ENCODE measurements at regions not wholly inside any gene's neighbourhood (a gene's known extent, or its start where the extent isn't known, plus 50 kb on each side); places are given as distances from the start of the nearest gene placed in this dataset.

GRCh38 chr4:12447451-12447850 lies 1018.8 kb upstream of the HS3ST1 start:
- CTCF ChIA-PET: no interaction called here
- no peak overlapping the region for H4K91ac ChIP-seq (ENCODE audit: insufficient read depth, low read depth, low read length)
- H3K9ac ChIP-seq (ENCODE audit: low read depth, low read length): no peak overlapping the region
- intact Hi-C loops (cut with micrococcal nuclease): no loop called here
- no peak overlapping the region for H2AK5ac ChIP-seq (ENCODE audit: low read depth, low read length)
- H3K9me1 ChIP-seq (ENCODE audit: insufficient read depth, low read length): no peaks in the 10 kb centered on the region
- DNase-seq (no peak), ATAC-seq (ENCODE audit: low read depth) (no peak)
- H3K4me3 ChIP-seq (ENCODE audit: insufficient read depth, low read depth, low read length): no peak overlapping the region
- no peak overlapping the region for H2AFZ ChIP-seq (replicated peaks; ENCODE audit: low read length, poor library complexity)
- H3K4me2 ChIP-seq (ENCODE audit: low read depth, low read length): no peak overlapping the region
- no peaks in the 10 kb centered on the region for H3K79me1 ChIP-seq (ENCODE audit: low read depth in 1 of 2, low read length in 2 of 2)
- no peak overlapping the region for H3K18ac ChIP-seq (ENCODE audit: low read depth, low read length)
- no peak overlapping the region for H3K4ac ChIP-seq (ENCODE audit: low read depth, low read length)
- H3K9me3 ChIP-seq (ENCODE audit: control insufficient read depth, insufficient read depth, low read length): peaks cover 10% of the 10 kb centered on the region
- H2BK120ac ChIP-seq (ENCODE audit: low read depth, low read length): no peak overlapping the region
- H4K20me1 ChIP-seq (ENCODE audit: insufficient read depth, low read length): no peaks in the 10 kb centered on the region
- H3K27ac ChIP-seq (ENCODE audit: insufficient read depth, low read length): no peak overlapping the region
- dilution Hi-C loops (cut with HindIII; ENCODE audit: low sequenced_read_pairs, unreplicated experiment): no loop called here
- in situ Hi-C loops (cut with MboI; ENCODE audit: low sequenced_read_pairs): no loop called here
- H4K5ac ChIP-seq (ENCODE audit: low read depth, low read length): no peak overlapping the region
- WGBS, 2 experiments (ENCODE audit: extremely low coverage in 2 of 2, insufficient read length in 1 of 2): no CpG with 5 or more reads among the region's 3 CpGs
- no TSS peak for BruUV-seq (replicated peaks)
- no peaks in the 10 kb centered on the region for H3K36me3 ChIP-seq (ENCODE audit: control insufficient read depth, insufficient read depth, low read length)
- no peaks in the 10 kb centered on the region for H3K4me1 ChIP-seq (ENCODE audit: control insufficient read depth, insufficient read depth, low read length)
- POLR2A ChIA-PET (ENCODE audit: unreplicated experiment): no interaction called here
- no peak overlapping the region for H2BK15ac ChIP-seq (ENCODE audit: low read depth, low read length)
- TF ChIP-seq USF2 (IDR thresholded peaks at IDR 0.05; ENCODE audit: low read depth, low read length): no peak
- TF ChIP-seq POLR2A (IDR thresholded peaks at IDR 0.05; ENCODE audit: low read depth, low read length): no peak
- no peak for TF ChIP-seq CHD1 (IDR thresholded peaks at IDR 0.05; ENCODE audit: low read depth, low read length)
- no peak overlapping the region for H2BK5ac ChIP-seq (ENCODE audit: low read depth, low read length, poor library complexity, severe bottlenecking)
- no peak overlapping the region for H3K14ac ChIP-seq (replicated peaks; ENCODE audit: low read depth, low read length)
- H4K8ac ChIP-seq (ENCODE audit: low read depth in 2 of 2, low read length in 2 of 2): no peak overlapping the region
- H3K56ac ChIP-seq (ENCODE audit: extremely low read depth, insufficient read depth, low read length): no peak overlapping the region
- no peak overlapping the region for H2AK9ac ChIP-seq (replicated peaks; ENCODE audit: low read depth, low read length, poor library complexity)
- H3K23ac ChIP-seq (ENCODE audit: low read depth, low read length): no peak overlapping the region
- H3K27me3 ChIP-seq (ENCODE audit: control insufficient read depth, insufficient read depth, low read length): no peaks in the 10 kb centered on the region
- no peak overlapping the region for H2BK20ac ChIP-seq (ENCODE audit: low read depth, low read length)
